A549 (cell line): ENCODE measurements at regions not wholly inside any gene's neighbourhood (a gene's known extent, or its start where the extent isn't known, plus 50 kb on each side); places are given as distances from the start of the nearest gene placed in this dataset.
A peak's percentile ranks its signal among the peaks of the same experiment; 100 is the strongest.

ENCODE experiments used
- ATAC-seq, 2 experiments: fragments of 200-7000 bp in 1 of 2; fragments of >200 bp in 1 of 2; cut with Nextera tagmentation in 1 of 2; cut with Tn5 transposase in 1 of 2; 3 replicates each; pipeline versions ENCODE4 v1.8.0 to v1.9.1; 2018 to 2020; ENCODE audit warnings: mild to moderate bottlenecking in 1 of 2, moderate library complexity in 1 of 2
- CTCF ChIA-PET: fragments of 300-600 bp; sonication (Branson Sonifier 250); formaldehyde crosslinking; extraction: SDS; loops from one replicate; lab custom pipeline; 2021; ENCODE audit warnings: antibody characterized with exemption, inconsistent platforms; lab: Yijun Ruan, JAX
- POLR2A ChIA-PET: fragments of 350-600 bp; formaldehyde crosslinking; extraction: SDS; loops from one replicate; lab custom pipeline; 2021; ENCODE audit warnings: antibody characterized with exemption, inconsistent platforms; lab: Yijun Ruan, JAX
- DNase-seq, 2 experiments: peaks; one replicate each; pipeline versions ENCODE4 v3.0.0 to v3.0.0-alpha.2; 2011 to 2016; ENCODE audit warnings: low read depth in 1 of 2, low spot score in 1 of 2
- FAIRE-seq: peaks from 2 replicates; lab custom pipeline; 2011; peaks lifted over from hg19 to GRCh38; lab: Jason Lieb, UNC
- H3K27ac ChIP-seq, 2 experiments: fragments of >200 bp; sonication (Bioruptor Twin); formaldehyde crosslinking; 3 replicates each; pipeline ENCODE4 v1.5.1; 2016 to 2017
- H3K4me1 ChIP-seq: fragments of >200 bp; sonication (Bioruptor Twin); formaldehyde crosslinking; 3 replicates; pipeline ENCODE4 v1.6.1; 2016
- H3K4me2 ChIP-seq: fragments of >200 bp; sonication (Bioruptor Twin); formaldehyde crosslinking; 3 replicates; pipeline ENCODE4 v1.6.1; 2016
- H3K4me3 ChIP-seq: fragments of >200 bp; sonication (Bioruptor Twin); formaldehyde crosslinking; 3 replicates; pipeline ENCODE4 v1.5.1; 2016
- H3K9me3 ChIP-seq: fragments of >200 bp; sonication (Bioruptor Twin); formaldehyde crosslinking; 3 replicates; pipeline ENCODE4 v1.6.1; 2016
- BHLHE40 ChIP-seq: IDR thresholded peaks from 2 replicates; pipeline ENCODE4 v1.6.1; 2012; ENCODE audit warnings: low read depth, low read length, inconsistent platforms
- CBX8 ChIP-seq: fragments of 200-600 bp; sonication (generic); IDR thresholded peaks from 2 replicates; pipeline ENCODE4 v1.6.1; 2016
- CHD4 ChIP-seq: fragments of 200-600 bp; sonication (generic); IDR thresholded peaks from 2 replicates; pipeline ENCODE4 v1.6.1; 2016; ENCODE audit warnings: antibody characterized with exemption, mild to moderate bottlenecking, borderline replicate concordance
- GATA3 ChIP-seq: IDR thresholded peaks from 2 replicates; pipeline ENCODE4 v1.6.1; 2012; ENCODE audit warnings: borderline replicate concordance
- HEYL ChIP-seq: fragments of 250-450 bp; sonication (Bioruptor Pico); IDR thresholded peaks from 2 replicates; pipeline ENCODE4 v1.8.0; 2021; ENCODE audit warnings: mild to moderate bottlenecking, moderate library complexity
- HOXA7 ChIP-seq: fragments of 250-450 bp; sonication (Bioruptor Pico); IDR thresholded peaks from 2 replicates; pipeline ENCODE4 v1.5.0; 2020; ENCODE audit warnings: mild to moderate bottlenecking, moderate library complexity
- HOXB5 ChIP-seq: fragments of 250-450 bp; sonication (Bioruptor Pico); IDR thresholded peaks from 2 replicates; pipeline ENCODE4 v1.5.0; 2020; ENCODE audit warnings: mild to moderate bottlenecking, moderate library complexity
- JUNB ChIP-seq: fragments of >200 bp; sonication (Bioruptor Twin); formaldehyde crosslinking; IDR thresholded peaks from 2 replicates; pipeline ENCODE4 v1.6.1; 2016
- KDM5A ChIP-seq: fragments of 200-600 bp; sonication (generic); IDR thresholded peaks from 2 replicates; pipeline ENCODE4 v1.6.1; 2016; ENCODE audit warnings: antibody characterized with exemption, mild to moderate bottlenecking
- MAFK ChIP-seq: fragments of 450-650 bp; IDR thresholded peaks from 2 replicates; pipeline ENCODE4 v1.6.1; 2014; ENCODE audit not compliant: partially characterized antibody
- NFE2L2 ChIP-seq: fragments of 150-350 bp; conservative IDR thresholded peaks from 2 replicates; pipeline ENCODE4 v1.6.1; 2014; ENCODE audit warnings: low read length
- NR3C1 ChIP-seq: fragments of >200 bp; sonication (Bioruptor Twin); formaldehyde crosslinking; IDR thresholded peaks from 3 replicates; pipeline ENCODE4 v1.6.1; 2017
- PHF8 ChIP-seq: fragments of 200-600 bp; sonication (generic); IDR thresholded peaks from 2 replicates; pipeline ENCODE4 v1.6.1; 2016; ENCODE audit warnings: low read depth, mild to moderate bottlenecking, antibody characterized with exemption, moderate library complexity, borderline replicate concordance
- POLR2A ChIP-seq: IDR thresholded peaks from 2 replicates; pipeline ENCODE4 v1.6.1; 2012; ENCODE audit warnings: mild to moderate bottlenecking, low read length
- RCOR1 ChIP-seq: fragments of 150-350 bp; IDR thresholded peaks from 2 replicates; pipeline ENCODE4 v1.6.1; 2014; ENCODE audit warnings: antibody characterized with exemption, low read length, low read depth
- RFX5 ChIP-seq: fragments of 450-650 bp; IDR thresholded peaks from 2 replicates; pipeline ENCODE4 v1.7.1; 2014; ENCODE audit warnings: antibody characterized with exemption, mild to moderate bottlenecking, moderate library complexity
- RNF2 ChIP-seq: fragments of 200-600 bp; sonication (generic); IDR thresholded peaks from 2 replicates; pipeline ENCODE4 v1.6.1; 2016; ENCODE audit warnings: low read depth, mild to moderate bottlenecking, antibody characterized with exemption, moderate library complexity, borderline replicate concordance
- SREBF2 ChIP-seq: fragments of 450-650 bp; IDR thresholded peaks from 2 replicates; pipeline ENCODE4 v1.6.1; 2014; ENCODE audit warnings: mild to moderate bottlenecking, moderate library complexity
- TP53 ChIP-seq: fragments of 250-450 bp; sonication (Bioruptor Pico); IDR thresholded peaks from 2 replicates; pipeline ENCODE4 v1.5.0; 2021; ENCODE audit warnings: mild to moderate bottlenecking, moderate library complexity
- ZNF302 ChIP-seq: fragments of 250-450 bp; sonication (Bioruptor Pico); IDR thresholded peaks from 2 replicates; pipeline ENCODE4 v1.9.0; 2021; ENCODE audit warnings: inconsistent platforms, mild to moderate bottlenecking, moderate library complexity
- ZSCAN20 ChIP-seq: fragments of 250-450 bp; sonication (Bioruptor Pico); IDR thresholded peaks from 2 replicates; pipeline ENCODE4 v1.8.0; 2022; ENCODE audit warnings: mild to moderate bottlenecking, moderate library complexity
- WGBS: methylation state at CpG from one replicate; pipeline ENCODE4 v1.1.6; 2017; ENCODE audit errors: missing lambda C conversion rate; 5-methylcytosine and 5-hydroxymethylcytosine counted together
- TF ChIP-seq, protein P1 (sequence below): fragments of 200-600 bp; sonication (generic); IDR thresholded peaks from 2 replicates; pipeline ENCODE4 v1.6.1; 2016; ENCODE audit warnings: antibody characterized with exemption, mild to moderate bottlenecking, moderate library complexity

DNA sequence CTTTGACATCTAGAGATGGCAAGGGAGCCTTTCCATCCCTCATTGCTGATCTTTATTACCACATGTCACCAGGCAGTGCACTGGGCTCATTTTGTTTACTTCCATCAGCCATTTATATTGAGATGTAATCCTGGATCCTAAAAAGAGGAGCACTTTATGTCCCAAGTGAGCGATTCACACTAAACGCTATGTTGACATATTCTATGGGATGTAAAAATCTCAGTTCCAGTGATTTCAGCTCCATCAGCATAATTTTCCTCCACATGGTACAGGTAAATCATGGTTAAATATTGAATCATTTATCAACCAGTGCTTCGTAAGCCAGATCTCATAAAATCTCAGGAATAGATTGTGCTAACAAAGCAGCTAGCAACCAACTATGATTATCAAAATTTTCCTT lies 634.8 kb upstream of the PLXNA2 start:
- 24% methylated on average over 3 of the region's 3 CpGs for WGBS
- H3K27ac ChIP-seq, result no peak overlapping the region

DNA sequence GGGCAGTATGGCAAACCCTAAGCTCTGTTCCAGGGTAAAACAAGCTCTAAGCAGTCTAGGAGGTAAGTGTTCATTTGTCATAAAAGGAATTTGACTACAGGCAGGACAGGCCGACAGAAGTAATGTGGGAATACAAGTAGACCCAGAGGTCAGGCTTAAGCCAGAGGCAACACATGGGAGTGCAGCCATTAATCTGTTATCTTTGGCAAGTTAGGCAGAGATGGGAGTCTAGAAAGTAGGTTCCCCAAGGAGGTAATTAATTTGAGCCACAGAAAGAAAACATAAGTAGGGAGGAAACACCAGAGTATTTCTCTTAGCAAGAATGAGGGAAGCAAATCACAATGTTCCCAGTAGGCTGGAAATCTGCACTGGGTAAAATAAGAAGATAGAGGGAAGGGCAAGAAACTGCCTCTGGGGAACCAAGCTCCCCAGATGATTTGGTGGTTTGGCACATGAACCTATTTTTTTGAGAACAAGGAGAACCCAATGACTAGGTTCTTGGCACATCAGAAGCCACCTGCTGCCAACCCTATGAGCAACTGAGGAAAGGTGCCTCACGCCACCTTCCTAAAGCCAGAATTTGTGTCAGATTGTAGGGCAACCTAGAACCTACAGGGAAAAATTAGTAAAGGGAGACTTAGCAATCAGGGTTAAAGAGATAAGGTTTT lies 636.4 kb upstream of the PLXNA2 start:
- FAIRE-seq (no peak), ATAC-seq (no peak)
- CTCF ChIA-PET, result no interaction called here

More for the DNA sequence above, 634.8 kb upstream of the PLXNA2 start:
- Histone ChIP-seq H3K4me1 (no peaks in the 10 kb centered on the region), H3K4me3 (no peak overlapping the region), H3K9me3 (no peaks in the 10 kb centered on the region), H3K4me2 (no peak overlapping the region)
- ATAC-seq (no peak), DNase-seq (no peak), FAIRE-seq (no peak)
- ChIA-PET POLR2A (no interaction called here), CTCF (no interaction called here)
- TF ChIP-seq MAFK (peak; percentile 49), CBX8 (no peak)

GRCh38 chr1:208885060-208885459 lies 640.9 kb upstream of the PLXNA2 start:
- no peak for ATAC-seq
- POLR2A ChIA-PET, result no interaction called here

More for the DNA sequence above, 636.4 kb upstream of the PLXNA2 start:
- Histone ChIP-seq H3K27ac (no peak overlapping the region), H3K4me1 (no peaks in the 10 kb centered on the region), H3K4me2 (no peak overlapping the region), H3K9me3 (no peaks in the 10 kb centered on the region), H3K4me3 (no peak overlapping the region)
- WGBS, result 28% methylated on average over 2 of the region's 2 CpGs
- POLR2A ChIA-PET, result no interaction called here
- TF ChIP-seq KDM5A (no peak), ZSCAN20 (no peak), HEYL (no peak)
- no peak for DNase-seq

GRCh38 chr1:208885650-208886049 lies 641.5 kb upstream of the PLXNA2 start:
- under 1% methylated on average over 4 of the region's 4 CpGs for WGBS
- CTCF ChIA-PET, result interaction anchor here (0.6 kb wide), 1 partner anchor 37 kb away, joined by 4 read pairs; no protein-coding TSS in a partner anchor

More at GRCh38 chr1:208885060-208885459, 640.9 kb upstream of the PLXNA2 start:
- no peak for TF ChIP-seq RCOR1
- peak; percentile 9 for TF ChIP-seq MAFK
- no peak overlapping the region for H3K4me3 ChIP-seq
- no peaks in the 10 kb centered on the region for H3K4me1 ChIP-seq
- CTCF ChIA-PET, result interaction anchor here (0.6 kb wide), 1 partner anchor 37 kb away, joined by 4 read pairs; no protein-coding TSS in a partner anchor
- no peak overlapping the region for H3K4me2 ChIP-seq
- no peak overlapping the region for H3K27ac ChIP-seq
- no peak for FAIRE-seq
- DNase-seq, result no peak
- no peaks in the 10 kb centered on the region for H3K9me3 ChIP-seq
- 0% methylated on average over 1 of the region's 1 CpG for WGBS

GRCh38 chr1:208888376-208888775 lies 644.2 kb upstream of the PLXNA2 start:
- DNase-seq (no peak), FAIRE-seq (no peak), ATAC-seq (no peak)
- CTCF ChIA-PET, result interaction anchor here (1.2 kb wide), 1 partner anchor 29 kb away, joined by 3 read pairs; no protein-coding TSS in a partner anchor
- Histone ChIP-seq H3K27ac (no peak overlapping the region), H3K9me3 (no peaks in the 10 kb centered on the region; the same call in 2 of the 3 replicates), H3K4me1 (no peaks in the 10 kb centered on the region), H3K4me2 (no peak overlapping the region), H3K4me3 (no peak overlapping the region)
- 5% methylated on average over 2 of the region's 2 CpGs for WGBS
- TF ChIP-seq NFE2L2 (no peak), POLR2A (no peak), PHF8 (no peak), TP53 (CRISPR knock-in tag) (no peak), RFX5 (no peak), ZNF302 (no peak), BHLHE40 (no peak), SREBF2 (no peak)
- POLR2A ChIA-PET, result no interaction called here

More at GRCh38 chr1:208885650-208886049, 641.5 kb upstream of the PLXNA2 start:
- no peak for TF ChIP-seq HOXA7 (CRISPR knock-in tag)
- POLR2A ChIA-PET, result no interaction called here
- Histone ChIP-seq H3K27ac (no peak overlapping the region), H3K9me3 (no peaks in the 10 kb centered on the region), H3K4me1 (no peaks in the 10 kb centered on the region), H3K4me3 (no peak overlapping the region), H3K4me2 (no peak overlapping the region)
- FAIRE-seq, result no peak
- ATAC-seq, result no peak
- DNase-seq, result no peak

DNA sequence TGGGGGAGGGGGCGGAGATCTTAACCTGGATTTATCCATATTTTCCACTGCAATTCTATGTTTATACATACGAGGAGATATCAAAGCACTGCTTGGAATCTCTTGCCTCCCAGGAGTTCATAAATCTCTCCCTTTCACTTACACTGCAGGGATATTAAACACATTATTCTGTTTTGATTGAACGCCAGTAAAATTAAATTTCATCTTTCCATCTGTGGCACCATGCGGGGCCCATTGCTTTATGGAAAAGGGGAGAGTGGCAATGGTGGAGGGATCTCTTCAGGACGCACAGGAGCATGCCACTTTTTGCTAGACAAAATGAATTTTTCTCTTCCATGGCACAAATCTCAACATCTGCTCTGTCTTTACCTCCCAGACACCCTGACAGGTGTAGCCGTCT lies 648.0 kb upstream of the PLXNA2 start:
- ATAC-seq, result no peak
- H3K4me3 ChIP-seq, result no peak overlapping the region
- ChIA-PET CTCF (no interaction called here), POLR2A (no interaction called here)
- H3K9me3 ChIP-seq, result no peaks in the 10 kb centered on the region; the same call in 2 of the 3 replicates
- FAIRE-seq, result no peak
- H3K4me1 ChIP-seq, result no peaks in the 10 kb centered on the region
- H3K27ac ChIP-seq, result no peak overlapping the region
- TF ChIP-seq HOXB5 (no peak), JUNB (no peak), CBX8 (no peak), POLR2A (no peak), CHD4 (no peak), NR3C1 (no peak), GATA3 (no peak), RNF2 (no peak), RCOR1 (no peak)
- TF ChIP-seq, protein P1, sequence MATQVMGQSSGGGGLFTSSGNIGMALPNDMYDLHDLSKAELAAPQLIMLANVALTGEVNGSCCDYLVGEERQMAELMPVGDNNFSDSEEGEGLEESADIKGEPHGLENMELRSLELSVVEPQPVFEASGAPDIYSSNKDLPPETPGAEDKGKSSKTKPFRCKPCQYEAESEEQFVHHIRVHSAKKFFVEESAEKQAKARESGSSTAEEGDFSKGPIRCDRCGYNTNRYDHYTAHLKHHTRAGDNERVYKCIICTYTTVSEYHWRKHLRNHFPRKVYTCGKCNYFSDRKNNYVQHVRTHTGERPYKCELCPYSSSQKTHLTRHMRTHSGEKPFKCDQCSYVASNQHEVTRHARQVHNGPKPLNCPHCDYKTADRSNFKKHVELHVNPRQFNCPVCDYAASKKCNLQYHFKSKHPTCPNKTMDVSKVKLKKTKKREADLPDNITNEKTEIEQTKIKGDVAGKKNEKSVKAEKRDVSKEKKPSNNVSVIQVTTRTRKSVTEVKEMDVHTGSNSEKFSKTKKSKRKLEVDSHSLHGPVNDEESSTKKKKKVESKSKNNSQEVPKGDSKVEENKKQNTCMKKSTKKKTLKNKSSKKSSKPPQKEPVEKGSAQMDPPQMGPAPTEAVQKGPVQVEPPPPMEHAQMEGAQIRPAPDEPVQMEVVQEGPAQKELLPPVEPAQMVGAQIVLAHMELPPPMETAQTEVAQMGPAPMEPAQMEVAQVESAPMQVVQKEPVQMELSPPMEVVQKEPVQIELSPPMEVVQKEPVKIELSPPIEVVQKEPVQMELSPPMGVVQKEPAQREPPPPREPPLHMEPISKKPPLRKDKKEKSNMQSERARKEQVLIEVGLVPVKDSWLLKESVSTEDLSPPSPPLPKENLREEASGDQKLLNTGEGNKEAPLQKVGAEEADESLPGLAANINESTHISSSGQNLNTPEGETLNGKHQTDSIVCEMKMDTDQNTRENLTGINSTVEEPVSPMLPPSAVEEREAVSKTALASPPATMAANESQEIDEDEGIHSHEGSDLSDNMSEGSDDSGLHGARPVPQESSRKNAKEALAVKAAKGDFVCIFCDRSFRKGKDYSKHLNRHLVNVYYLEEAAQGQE, result no peak
- TF ChIP-seq, all 56 proteins: peak for 0
- no peak overlapping the region for H3K4me2 ChIP-seq
- 15% methylated on average over 6 of the region's 6 CpGs for WGBS
- no peak for DNase-seq
